HCT116 (cell line): ENCODE measurements at regions not wholly inside any gene's neighbourhood (a gene's known extent, or its start where the extent isn't known, plus 50 kb on each side); places are given as distances from the start of the nearest gene placed in this dataset.

Source experiments
- ATAC-seq: fragments of 200-7000 bp; cut with Tn5 transposase; 2 replicates; pipeline ENCODE4 v1.9.1; 2020; ENCODE audit warnings: mild to moderate bottlenecking, moderate library complexity
- BruUV-seq: library from RNA; stranded (reverse); fragments of 400-500 nt; replicated peaks from 2 replicates; lab custom pipeline; 2021; lab: Mats Ljungman, UMichigan
- CTCF ChIA-PET: fragments of 300-600 bp; sonication (Branson Sonifier 250); formaldehyde crosslinking; loops from one replicate; lab custom pipeline; 2021; ENCODE audit warnings: antibody characterized with exemption; lab: Charles Lee
- POLR2A ChIA-PET: fragments of 300-600, 350-600 bp; sonication (Branson Sonifier 250); formaldehyde crosslinking; loops from one replicate; lab custom pipeline; 2021; ENCODE audit warnings: antibody characterized with exemption; lab: Charles Lee
- RAD21 ChIA-PET, 2 experiments: fragments of 300-600 bp; sonication (Branson Sonifier 250); formaldehyde crosslinking; loops; one replicate each; lab custom pipeline; 2023; ENCODE audit warnings: low total read pairs in 2 of 2; ENCODE audit not compliant: uncharacterized antibody in 2 of 2, unreplicated experiment in 2 of 2, low non-redundant PET in 1 of 2; lab: Charles Lee
- DNase-seq: peaks from one replicate; pipeline ENCODE4 v3.0.0-alpha.2; 2010; ENCODE audit warnings: low read depth, low spot score
- H2AFZ ChIP-seq: fragments of 200-600 bp; shearing (Covaris generic), sonication (generic); 2 replicates; pipeline ENCODE4 v1.6.1; 2017; ENCODE audit warnings: low read depth, mixed run types, mixed read lengths, antibody characterized with exemption, low read length; ENCODE audit not compliant: poor library complexity, severe bottlenecking
- H3K27ac ChIP-seq: 2 replicates; pipeline ENCODE4 v1.5.1; 2012; ENCODE audit warnings: low read depth, low read length
- H3K27me3 ChIP-seq: fragments of 200-600 bp; sonication (generic); 2 replicates; pipeline ENCODE4 v1.6.1; 2016; ENCODE audit warnings: mixed run types, low read length, mixed read lengths; ENCODE audit not compliant: insufficient read depth
- H3K36me3 ChIP-seq, 2 experiments: fragments of 200-500 bp in 1 of 2; fragments of 200-600 bp in 1 of 2; sonication (Bioruptor generic) in 1 of 2; sonication (generic) in 1 of 2; 2 replicates each; pipeline versions ENCODE4 v1.5.1 to v1.6.1; 2014 to 2016; ENCODE audit warnings: low read length in 2 of 2, inconsistent platforms in 1 of 2, mixed read lengths in 1 of 2, mixed run types in 1 of 2; ENCODE audit not compliant: insufficient read depth in 2 of 2, control insufficient read depth in 1 of 2
- H3K4me1 ChIP-seq, 2 experiments: fragments of 200-600 bp in 1 of 2; sonication (generic) in 1 of 2; 2 replicates each; pipeline versions ENCODE4 v1.5.1 to v1.6.1; 2012 to 2017; ENCODE audit warnings: low read length in 2 of 2, inconsistent platforms in 1 of 2, mild to moderate bottlenecking in 1 of 2, mixed read lengths in 1 of 2, mixed run types in 1 of 2, moderate library complexity in 1 of 2; ENCODE audit not compliant: insufficient read depth in 2 of 2, control insufficient read depth in 1 of 2
- H3K4me2 ChIP-seq: fragments of 200-600 bp; sonication (generic); 2 replicates; pipeline ENCODE4 v1.6.1; 2017; ENCODE audit warnings: mixed run types, low read length, mixed read lengths
- H3K4me3 ChIP-seq, 2 experiments: fragments of 200-600 bp in 1 of 2; sonication (generic) in 1 of 2; replicated peaks in 1 of 2; 2 replicates each; pipeline ENCODE4 v1.5.1; 2011 to 2016; ENCODE audit warnings: low read length in 2 of 2, control low read depth in 1 of 2, low read depth in 1 of 2, mild to moderate bottlenecking in 1 of 2, mixed read lengths in 1 of 2, mixed run types in 1 of 2
- H3K79me2 ChIP-seq: fragments of 200-600 bp; sonication (generic); 2 replicates; pipeline ENCODE4 v1.6.1; 2017; ENCODE audit warnings: mild to moderate bottlenecking, mixed run types, low read length, moderate library complexity, mixed read lengths; ENCODE audit not compliant: insufficient read depth
- H3K9ac ChIP-seq: fragments of 200-600 bp; sonication (generic); 2 replicates; pipeline ENCODE4 v1.6.1; 2016; ENCODE audit warnings: low read length, mixed read lengths
- H3K9me2 ChIP-seq: fragments of 200-600 bp; sonication (generic), shearing (Covaris generic); 2 replicates; pipeline ENCODE4 v1.6.1; 2017; ENCODE audit warnings: mixed run types, mild to moderate bottlenecking, moderate library complexity; ENCODE audit not compliant: insufficient read depth
- H3K9me3 ChIP-seq, 2 experiments: fragments of 200-500 bp in 1 of 2; fragments of 200-600 bp in 1 of 2; sonication (Bioruptor generic) in 1 of 2; sonication (generic) in 1 of 2; 2 replicates each; pipeline ENCODE4 v1.6.1; 2014 to 2017; ENCODE audit warnings: low read length in 2 of 2, mixed read lengths in 2 of 2, inconsistent platforms in 1 of 2, low read depth in 1 of 2, mild to moderate bottlenecking in 1 of 2, mixed run types in 1 of 2, moderate library complexity in 1 of 2; ENCODE audit not compliant: control insufficient read depth in 1 of 2, insufficient read depth in 1 of 2
- H4K20me1 ChIP-seq: fragments of 200-600 bp; sonication (generic), shearing (Covaris generic); 2 replicates; pipeline ENCODE4 v1.6.1; 2017; ENCODE audit warnings: mixed run types, mild to moderate bottlenecking, moderate library complexity; ENCODE audit not compliant: insufficient read depth
- ATF3 ChIP-seq: IDR thresholded peaks from 2 replicates; pipeline ENCODE4 v1.6.1; 2012
- CEBPB ChIP-seq: IDR thresholded peaks from 2 replicates; pipeline ENCODE4 v1.6.1; 2012; ENCODE audit warnings: low read depth
- ELF1 ChIP-seq: IDR thresholded peaks from 2 replicates; pipeline ENCODE4 v1.6.1; 2012; ENCODE audit warnings: low read depth, borderline replicate concordance
- EZH2 ChIP-seq: fragments of 200-600 bp; sonication (generic); IDR thresholded peaks from 2 replicates; pipeline ENCODE4 v1.6.1; 2017; ENCODE audit warnings: antibody characterized with exemption, mixed run types
- FOSL1 ChIP-seq: IDR thresholded peaks from 2 replicates; pipeline ENCODE4 v1.6.1; 2012; ENCODE audit warnings: low read depth
- POLR2A ChIP-seq: IDR thresholded peaks from 2 replicates; pipeline ENCODE4 v1.7.0; 2011; ENCODE audit warnings: borderline replicate concordance; ENCODE audit not compliant: insufficient read depth, insufficient read length; ENCODE audit errors: extremely low read depth
- POLR2AphosphoS5 ChIP-seq: IDR thresholded peaks from 2 replicates; pipeline ENCODE4 v1.6.1; 2011; ENCODE audit warnings: mild to moderate bottlenecking, low read depth, low read length, moderate library complexity
- RAD21 ChIP-seq: IDR thresholded peaks from 2 replicates; pipeline ENCODE4 v1.6.1; 2012; ENCODE audit warnings: low read depth, mild to moderate bottlenecking
- SIN3A ChIP-seq: IDR thresholded peaks from 2 replicates; pipeline ENCODE4 v1.6.1; 2012; ENCODE audit warnings: low read depth
- SRF ChIP-seq: IDR thresholded peaks from 2 replicates; pipeline ENCODE4 v1.6.1; 2012; ENCODE audit warnings: low read depth
- TCF7L2 ChIP-seq: IDR thresholded peaks from 2 replicates; pipeline ENCODE4 v1.7.0; 2011; ENCODE audit warnings: borderline replicate concordance, inconsistent platforms; ENCODE audit not compliant: insufficient read depth, insufficient read length; ENCODE audit errors: extremely low read depth
- ZNF274 ChIP-seq: fragments of 200-500 bp; sonication (Bioruptor generic); IDR thresholded peaks from 2 replicates; pipeline ENCODE4 v1.6.1; 2014; ENCODE audit warnings: mild to moderate bottlenecking, low read depth, low read length, inconsistent platforms
- intact Hi-C: fragments of 100-400 bp; cut with micrococcal nuclease; formaldehyde crosslinking; loops from 2 replicates; pipeline ENCODE4 v1.10.0; 2022

GRCh38 chr7:156219307-156220077 is 407.2 kb upstream of the SHH start:
- RAD21 ChIA-PET, result no interaction called here
- H3K9ac ChIP-seq, result no peak overlapping the region
- no peaks in the 10 kb centered on the region for H3K9me3 ChIP-seq
- no peak for ATAC-seq
- no peak overlapping the region for H3K4me3 ChIP-seq
- CTCF ChIA-PET, result no interaction called here
- no peaks in the 10 kb centered on the region for H3K9me2 ChIP-seq
- H3K27ac ChIP-seq, result no peak overlapping the region
- no peak for DNase-seq
- no peak overlapping the region for H3K4me2 ChIP-seq
- BruUV-seq, result no TSS peak
- POLR2A ChIA-PET, result no interaction called here
- H3K27me3 ChIP-seq, result 0 out of 2 replicates have a peak, but pooled peaks cover 10% of the 10 kb centered on the region
- TF ChIP-seq EZH2, result no peak
- no peak for TF ChIP-seq FOSL1
- no peak for TF ChIP-seq SIN3A
- no peak for TF ChIP-seq SRF
- no peak for TF ChIP-seq RAD21
- no peak for TF ChIP-seq ELF1
- TF ChIP-seq TCF7L2, result no peak
- TF ChIP-seq ATF3, result no peak
- TF ChIP-seq POLR2AphosphoS5, result no peak
- TF ChIP-seq ZNF274, result no peak
- TF ChIP-seq CEBPB, result no peak
- TF ChIP-seq POLR2A, result no peak
- TF ChIP-seq, all 23 proteins: peak for 0
- H4K20me1 ChIP-seq, result no peaks in the 10 kb centered on the region
- intact Hi-C loops, result no loop called here
- no peaks in the 10 kb centered on the region for H3K4me1 ChIP-seq
- no peaks in the 10 kb centered on the region for H3K36me3 ChIP-seq
- no peak overlapping the region for H2AFZ ChIP-seq
- H3K79me2 ChIP-seq, result no peaks in the 10 kb centered on the region
